HEK293 (cell line): ENCODE measurements at regions not wholly inside any gene's neighbourhood (a gene's known extent, or its start where the extent isn't known, plus 50 kb on each side); places are given as distances from the start of the nearest gene placed in this dataset.

Source experiments
- FEZF1 ChIP-seq: fragments of 450-650 bp; formaldehyde crosslinking; IDR thresholded peaks from 2 replicates; pipeline ENCODE4 v1.5.1; 2016; ENCODE audit warnings: missing biosample characterization, missing genetic modification characterization
- HOXD13 ChIP-seq: sonication (generic); formaldehyde crosslinking; IDR thresholded peaks from 2 replicates; pipeline ENCODE4 v1.8.0; 2022; ENCODE audit warnings: missing genetic modification reagents, borderline replicate concordance
- OSR2 ChIP-seq: fragments of 450-650 bp; formaldehyde crosslinking; IDR thresholded peaks from 2 replicates; pipeline ENCODE4 v1.5.1; 2016; ENCODE audit warnings: missing biosample characterization, missing genetic modification characterization
- REPIN1 ChIP-seq: fragments of 450-650 bp; formaldehyde crosslinking; IDR thresholded peaks from 2 replicates; pipeline ENCODE4 v1.5.1; 2017; ENCODE audit warnings: missing biosample characterization, missing genetic modification characterization, low read depth
- TRIM28 ChIP-seq: IDR thresholded peaks from 2 replicates; pipeline ENCODE4 v1.6.1; 2011; ENCODE audit warnings: low read length, control low read depth, borderline replicate concordance
- ZBTB20 ChIP-seq: fragments of 450-650 bp; formaldehyde crosslinking; IDR thresholded peaks from 2 replicates; pipeline ENCODE4 v1.5.1; 2016; ENCODE audit warnings: missing biosample characterization, missing genetic modification characterization
- ZEB2 ChIP-seq: fragments of 450-650 bp; formaldehyde crosslinking; IDR thresholded peaks from 2 replicates; pipeline ENCODE4 v1.5.1; 2016; ENCODE audit warnings: missing biosample characterization, missing genetic modification characterization
- ZFP41 ChIP-seq: fragments of 450-650 bp; formaldehyde crosslinking; IDR thresholded peaks from 2 replicates; pipeline ENCODE4 v1.5.1; 2016; ENCODE audit warnings: missing biosample characterization, missing genetic modification characterization, borderline replicate concordance
- ZNF133 ChIP-seq: fragments of 450-650 bp; formaldehyde crosslinking; IDR thresholded peaks from 2 replicates; pipeline ENCODE4 v1.5.1; 2016; ENCODE audit warnings: missing biosample characterization, missing genetic modification characterization
- ZNF211 ChIP-seq: fragments of 450-650 bp; formaldehyde crosslinking; IDR thresholded peaks from 2 replicates; pipeline ENCODE4 v1.5.1; 2016; ENCODE audit warnings: low read depth, missing biosample characterization, missing genetic modification characterization
- ZNF521 ChIP-seq: fragments of 450-650 bp; formaldehyde crosslinking; IDR thresholded peaks from 2 replicates; pipeline ENCODE4 v1.5.1; 2017; ENCODE audit warnings: missing biosample characterization, mild to moderate bottlenecking, missing genetic modification characterization
- ZNF629 ChIP-seq: fragments of 450-650 bp; formaldehyde crosslinking; IDR thresholded peaks from 2 replicates; pipeline ENCODE4 v1.5.1; 2017; ENCODE audit warnings: missing biosample characterization, missing genetic modification characterization
- ZNF660 ChIP-seq: fragments of 450-650 bp; IDR thresholded peaks from 2 replicates; pipeline ENCODE4 v1.5.1; 2018; ENCODE audit warnings: missing biosample characterization, mild to moderate bottlenecking, missing genetic modification characterization
- ZNF664 ChIP-seq: fragments of 450-650 bp; formaldehyde crosslinking; IDR thresholded peaks from 2 replicates; pipeline ENCODE4 v1.5.1; 2016; ENCODE audit warnings: missing biosample characterization, missing genetic modification characterization
- TF ChIP-seq, protein P1 (sequence below): fragments of 450-650 bp; IDR thresholded peaks from 2 replicates; pipeline ENCODE4 v1.5.1; 2018; ENCODE audit warnings: missing biosample characterization, mild to moderate bottlenecking, missing genetic modification characterization
- TF ChIP-seq, protein P2 (sequence below): fragments of 450-650 bp; IDR thresholded peaks from 2 replicates; pipeline ENCODE4 v1.5.1; 2018; ENCODE audit warnings: missing biosample characterization, missing genetic modification characterization
- TF ChIP-seq, protein P3 (sequence below): fragments of 450-650 bp; formaldehyde crosslinking; conservative IDR thresholded peaks from 2 replicates; pipeline ENCODE4 v1.5.1; 2016; ENCODE audit warnings: low read depth, missing biosample characterization, missing genetic modification characterization
- TF ChIP-seq, protein P4 (sequence below): fragments of 450-650 bp; formaldehyde crosslinking; IDR thresholded peaks from 2 replicates; pipeline ENCODE4 v1.5.1; 2016; ENCODE audit warnings: missing biosample characterization, missing genetic modification characterization
- TF ChIP-seq, protein P5 (sequence below): fragments of 450-650 bp; formaldehyde crosslinking; IDR thresholded peaks from 2 replicates; pipeline ENCODE4 v1.5.1; 2017; ENCODE audit warnings: missing biosample characterization, missing genetic modification characterization
- TF ChIP-seq, protein P6 (sequence below): sonication (generic); formaldehyde crosslinking; IDR thresholded peaks from 2 replicates; pipeline ENCODE4 v1.8.1; 2022; ENCODE audit warnings: mild to moderate bottlenecking, moderate library complexity, missing genetic modification reagents
- TF ChIP-seq, protein P7 (sequence below): fragments of 450-650 bp; formaldehyde crosslinking; IDR thresholded peaks from 2 replicates; pipeline ENCODE4 v1.5.1; 2016; ENCODE audit warnings: missing biosample characterization, missing genetic modification characterization
- TF ChIP-seq, protein P8 (sequence below): fragments of 450-650 bp; formaldehyde crosslinking; IDR thresholded peaks from 2 replicates; pipeline ENCODE4 v1.5.1; 2016; ENCODE audit warnings: missing biosample characterization, missing genetic modification characterization

DNA sequence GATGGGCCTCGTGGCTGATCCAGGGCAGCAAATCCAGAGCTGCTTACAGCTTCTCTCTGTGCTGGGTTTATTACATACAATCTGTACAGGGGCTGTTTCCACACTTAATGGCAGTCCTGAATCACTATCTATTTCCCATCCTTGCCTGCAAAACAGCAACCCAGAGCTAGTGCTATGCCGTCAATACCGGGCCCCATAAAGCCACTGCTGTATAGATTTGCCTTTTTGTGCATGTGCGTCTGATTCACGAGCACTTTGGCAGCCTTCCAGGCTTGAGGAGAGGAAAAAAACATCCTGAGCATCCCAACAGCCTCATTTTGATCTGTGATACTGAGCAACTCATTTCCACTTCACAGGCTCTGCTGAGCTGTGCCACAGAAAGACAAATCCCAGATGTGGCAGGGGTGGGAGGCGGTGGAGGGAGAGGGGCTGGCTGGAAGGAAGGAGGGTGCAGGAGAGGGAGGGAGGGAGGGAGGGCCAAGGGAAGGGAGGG, 65.2 kb upstream of the TARBP1 start (continued):
- no peak for TF ChIP-seq ZNF664 (tag by site-specific recombination)
- no peak for TF ChIP-seq ZFP41 (tag by site-specific recombination)
- no peak; the same call in 1 of the 2 replicates for TF ChIP-seq ZEB2 (tag by site-specific recombination)
- TF ChIP-seq ZNF521 (tag by site-specific recombination): no peak
- TF ChIP-seq ZNF133: no peak
- TF ChIP-seq, protein P1, sequence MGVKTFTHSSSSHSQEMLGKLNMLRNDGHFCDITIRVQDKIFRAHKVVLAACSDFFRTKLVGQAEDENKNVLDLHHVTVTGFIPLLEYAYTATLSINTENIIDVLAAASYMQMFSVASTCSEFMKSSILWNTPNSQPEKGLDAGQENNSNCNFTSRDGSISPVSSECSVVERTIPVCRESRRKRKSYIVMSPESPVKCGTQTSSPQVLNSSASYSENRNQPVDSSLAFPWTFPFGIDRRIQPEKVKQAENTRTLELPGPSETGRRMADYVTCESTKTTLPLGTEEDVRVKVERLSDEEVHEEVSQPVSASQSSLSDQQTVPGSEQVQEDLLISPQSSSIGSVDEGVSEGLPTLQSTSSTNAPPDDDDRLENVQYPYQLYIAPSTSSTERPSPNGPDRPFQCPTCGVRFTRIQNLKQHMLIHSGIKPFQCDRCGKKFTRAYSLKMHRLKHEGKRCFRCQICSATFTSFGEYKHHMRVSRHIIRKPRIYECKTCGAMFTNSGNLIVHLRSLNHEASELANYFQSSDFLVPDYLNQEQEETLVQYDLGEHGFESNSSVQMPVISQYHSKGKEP: peak; percentile 80
- TF ChIP-seq, protein P2, sequence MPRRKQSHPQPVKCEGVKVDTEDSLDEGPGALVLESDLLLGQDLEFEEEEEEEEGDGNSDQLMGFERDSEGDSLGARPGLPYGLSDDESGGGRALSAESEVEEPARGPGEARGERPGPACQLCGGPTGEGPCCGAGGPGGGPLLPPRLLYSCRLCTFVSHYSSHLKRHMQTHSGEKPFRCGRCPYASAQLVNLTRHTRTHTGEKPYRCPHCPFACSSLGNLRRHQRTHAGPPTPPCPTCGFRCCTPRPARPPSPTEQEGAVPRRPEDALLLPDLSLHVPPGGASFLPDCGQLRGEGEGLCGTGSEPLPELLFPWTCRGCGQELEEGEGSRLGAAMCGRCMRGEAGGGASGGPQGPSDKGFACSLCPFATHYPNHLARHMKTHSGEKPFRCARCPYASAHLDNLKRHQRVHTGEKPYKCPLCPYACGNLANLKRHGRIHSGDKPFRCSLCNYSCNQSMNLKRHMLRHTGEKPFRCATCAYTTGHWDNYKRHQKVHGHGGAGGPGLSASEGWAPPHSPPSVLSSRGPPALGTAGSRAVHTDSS (tag by site-specific recombination): no peak
- TF ChIP-seq REPIN1 (tag by site-specific recombination): no peak
- peak; percentile 90 for TF ChIP-seq ZBTB20 (tag by site-specific recombination)
- TF ChIP-seq, protein P3, sequence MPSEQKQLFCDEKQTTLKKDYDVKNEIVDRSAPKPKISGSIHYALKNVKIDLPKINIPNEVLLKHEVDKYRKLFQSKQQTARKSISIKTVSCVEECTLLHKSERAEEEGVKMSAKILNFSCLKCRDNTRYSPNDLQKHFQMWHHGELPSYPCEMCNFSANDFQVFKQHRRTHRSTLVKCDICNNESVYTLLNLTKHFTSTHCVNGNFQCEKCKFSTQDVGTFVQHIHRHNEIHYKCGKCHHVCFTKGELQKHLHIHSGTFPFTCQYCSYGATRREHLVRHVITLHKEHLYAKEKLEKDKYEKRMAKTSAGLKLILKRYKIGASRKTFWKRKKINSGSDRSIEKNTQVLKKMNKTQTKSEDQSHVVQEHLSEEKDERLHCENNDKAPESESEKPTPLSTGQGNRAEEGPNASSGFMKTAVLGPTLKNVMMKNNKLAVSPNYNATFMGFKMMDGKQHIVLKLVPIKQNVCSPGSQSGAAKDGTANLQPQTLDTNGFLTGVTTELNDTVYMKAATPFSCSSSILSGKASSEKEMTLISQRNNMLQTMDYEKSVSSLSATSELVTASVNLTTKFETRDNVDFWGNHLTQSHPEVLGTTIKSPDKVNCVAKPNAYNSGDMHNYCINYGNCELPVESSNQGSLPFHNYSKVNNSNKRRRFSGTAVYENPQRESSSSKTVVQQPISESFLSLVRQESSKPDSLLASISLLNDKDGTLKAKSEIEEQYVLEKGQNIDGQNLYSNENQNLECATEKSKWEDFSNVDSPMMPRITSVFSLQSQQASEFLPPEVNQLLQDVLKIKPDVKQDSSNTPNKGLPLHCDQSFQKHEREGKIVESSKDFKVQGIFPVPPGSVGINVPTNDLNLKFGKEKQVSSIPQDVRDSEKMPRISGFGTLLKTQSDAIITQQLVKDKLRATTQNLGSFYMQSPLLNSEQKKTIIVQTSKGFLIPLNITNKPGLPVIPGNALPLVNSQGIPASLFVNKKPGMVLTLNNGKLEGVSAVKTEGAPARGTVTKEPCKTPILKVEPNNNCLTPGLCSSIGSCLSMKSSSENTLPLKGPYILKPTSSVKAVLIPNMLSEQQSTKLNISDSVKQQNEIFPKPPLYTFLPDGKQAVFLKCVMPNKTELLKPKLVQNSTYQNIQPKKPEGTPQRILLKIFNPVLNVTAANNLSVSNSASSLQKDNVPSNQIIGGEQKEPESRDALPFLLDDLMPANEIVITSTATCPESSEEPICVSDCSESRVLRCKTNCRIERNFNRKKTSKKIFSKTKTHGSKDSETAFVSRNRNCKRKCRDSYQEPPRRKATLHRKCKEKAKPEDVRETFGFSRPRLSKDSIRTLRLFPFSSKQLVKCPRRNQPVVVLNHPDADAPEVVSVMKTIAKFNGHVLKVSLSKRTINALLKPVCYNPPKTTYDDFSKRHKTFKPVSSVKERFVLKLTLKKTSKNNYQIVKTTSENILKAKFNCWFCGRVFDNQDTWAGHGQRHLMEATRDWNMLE (tag by site-specific recombination): 0 out of 2 replicates have a peak, but pooled peaks have one; percentile 19
- TF ChIP-seq, protein P4, sequence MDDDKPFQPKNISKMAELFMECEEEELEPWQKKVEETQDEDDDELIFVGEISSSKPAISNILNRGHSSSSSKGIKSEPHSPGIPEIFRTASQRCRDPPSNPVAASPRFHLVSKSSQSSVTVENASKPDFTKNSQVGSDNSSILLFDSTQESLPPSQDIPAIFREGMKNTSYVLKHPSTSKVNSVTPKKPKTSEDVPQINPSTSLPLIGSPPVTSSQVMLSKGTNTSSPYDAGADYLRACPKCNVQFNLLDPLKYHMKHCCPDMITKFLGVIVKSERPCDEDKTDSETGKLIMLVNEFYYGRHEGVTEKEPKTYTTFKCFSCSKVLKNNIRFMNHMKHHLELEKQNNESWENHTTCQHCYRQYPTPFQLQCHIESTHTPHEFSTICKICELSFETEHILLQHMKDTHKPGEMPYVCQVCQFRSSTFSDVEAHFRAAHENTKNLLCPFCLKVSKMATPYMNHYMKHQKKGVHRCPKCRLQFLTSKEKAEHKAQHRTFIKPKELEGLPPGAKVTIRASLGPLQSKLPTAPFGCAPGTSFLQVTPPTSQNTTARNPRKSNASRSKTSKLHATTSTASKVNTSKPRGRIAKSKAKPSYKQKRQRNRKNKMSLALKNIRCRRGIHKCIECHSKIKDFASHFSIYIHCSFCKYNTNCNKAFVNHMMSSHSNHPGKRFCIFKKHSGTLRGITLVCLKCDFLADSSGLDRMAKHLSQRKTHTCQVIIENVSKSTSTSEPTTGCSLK (tag by site-specific recombination): no peak
- TF ChIP-seq OSR2 (tag by site-specific recombination): no peak
- TF ChIP-seq FEZF1 (tag by site-specific recombination): peak; percentile 100
- peak; percentile 94; the same call in 1 of the 2 replicates for TF ChIP-seq ZNF629 (tag by site-specific recombination)
- no peak for TF ChIP-seq ZNF211 (tag by site-specific recombination)
- TF ChIP-seq, protein P5, sequence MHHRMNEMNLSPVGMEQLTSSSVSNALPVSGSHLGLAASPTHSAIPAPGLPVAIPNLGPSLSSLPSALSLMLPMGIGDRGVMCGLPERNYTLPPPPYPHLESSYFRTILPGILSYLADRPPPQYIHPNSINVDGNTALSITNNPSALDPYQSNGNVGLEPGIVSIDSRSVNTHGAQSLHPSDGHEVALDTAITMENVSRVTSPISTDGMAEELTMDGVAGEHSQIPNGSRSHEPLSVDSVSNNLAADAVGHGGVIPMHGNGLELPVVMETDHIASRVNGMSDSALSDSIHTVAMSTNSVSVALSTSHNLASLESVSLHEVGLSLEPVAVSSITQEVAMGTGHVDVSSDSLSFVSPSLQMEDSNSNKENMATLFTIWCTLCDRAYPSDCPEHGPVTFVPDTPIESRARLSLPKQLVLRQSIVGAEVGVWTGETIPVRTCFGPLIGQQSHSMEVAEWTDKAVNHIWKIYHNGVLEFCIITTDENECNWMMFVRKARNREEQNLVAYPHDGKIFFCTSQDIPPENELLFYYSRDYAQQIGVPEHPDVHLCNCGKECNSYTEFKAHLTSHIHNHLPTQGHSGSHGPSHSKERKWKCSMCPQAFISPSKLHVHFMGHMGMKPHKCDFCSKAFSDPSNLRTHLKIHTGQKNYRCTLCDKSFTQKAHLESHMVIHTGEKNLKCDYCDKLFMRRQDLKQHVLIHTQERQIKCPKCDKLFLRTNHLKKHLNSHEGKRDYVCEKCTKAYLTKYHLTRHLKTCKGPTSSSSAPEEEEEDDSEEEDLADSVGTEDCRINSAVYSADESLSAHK (tag by site-specific recombination): no peak
- TF ChIP-seq, protein P6, sequence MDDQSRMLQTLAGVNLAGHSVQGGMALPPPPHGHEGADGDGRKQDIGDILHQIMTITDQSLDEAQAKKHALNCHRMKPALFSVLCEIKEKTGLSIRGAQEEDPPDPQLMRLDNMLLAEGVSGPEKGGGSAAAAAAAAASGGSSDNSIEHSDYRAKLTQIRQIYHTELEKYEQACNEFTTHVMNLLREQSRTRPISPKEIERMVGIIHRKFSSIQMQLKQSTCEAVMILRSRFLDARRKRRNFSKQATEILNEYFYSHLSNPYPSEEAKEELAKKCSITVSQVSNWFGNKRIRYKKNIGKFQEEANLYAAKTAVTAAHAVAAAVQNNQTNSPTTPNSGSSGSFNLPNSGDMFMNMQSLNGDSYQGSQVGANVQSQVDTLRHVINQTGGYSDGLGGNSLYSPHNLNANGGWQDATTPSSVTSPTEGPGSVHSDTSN (CRISPR knock-in tag): no peak
- TF ChIP-seq, protein P7, sequence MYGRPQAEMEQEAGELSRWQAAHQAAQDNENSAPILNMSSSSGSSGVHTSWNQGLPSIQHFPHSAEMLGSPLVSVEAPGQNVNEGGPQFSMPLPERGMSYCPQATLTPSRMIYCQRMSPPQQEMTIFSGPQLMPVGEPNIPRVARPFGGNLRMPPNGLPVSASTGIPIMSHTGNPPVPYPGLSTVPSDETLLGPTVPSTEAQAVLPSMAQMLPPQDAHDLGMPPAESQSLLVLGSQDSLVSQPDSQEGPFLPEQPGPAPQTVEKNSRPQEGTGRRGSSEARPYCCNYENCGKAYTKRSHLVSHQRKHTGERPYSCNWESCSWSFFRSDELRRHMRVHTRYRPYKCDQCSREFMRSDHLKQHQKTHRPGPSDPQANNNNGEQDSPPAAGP (tag by site-specific recombination): no peak
- TF ChIP-seq TRIM28: 0 out of 2 replicates have a peak, but pooled peaks have one; percentile 8
- no peak for TF ChIP-seq HOXD13
- TF ChIP-seq, protein P8, sequence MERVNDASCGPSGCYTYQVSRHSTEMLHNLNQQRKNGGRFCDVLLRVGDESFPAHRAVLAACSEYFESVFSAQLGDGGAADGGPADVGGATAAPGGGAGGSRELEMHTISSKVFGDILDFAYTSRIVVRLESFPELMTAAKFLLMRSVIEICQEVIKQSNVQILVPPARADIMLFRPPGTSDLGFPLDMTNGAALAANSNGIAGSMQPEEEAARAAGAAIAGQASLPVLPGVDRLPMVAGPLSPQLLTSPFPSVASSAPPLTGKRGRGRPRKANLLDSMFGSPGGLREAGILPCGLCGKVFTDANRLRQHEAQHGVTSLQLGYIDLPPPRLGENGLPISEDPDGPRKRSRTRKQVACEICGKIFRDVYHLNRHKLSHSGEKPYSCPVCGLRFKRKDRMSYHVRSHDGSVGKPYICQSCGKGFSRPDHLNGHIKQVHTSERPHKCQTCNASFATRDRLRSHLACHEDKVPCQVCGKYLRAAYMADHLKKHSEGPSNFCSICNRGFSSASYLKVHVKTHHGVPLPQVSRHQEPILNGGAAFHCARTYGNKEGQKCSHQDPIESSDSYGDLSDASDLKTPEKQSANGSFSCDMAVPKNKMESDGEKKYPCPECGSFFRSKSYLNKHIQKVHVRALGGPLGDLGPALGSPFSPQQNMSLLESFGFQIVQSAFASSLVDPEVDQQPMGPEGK: no peak; the same call in 1 of the 2 replicates
- TF ChIP-seq ZNF660 (tag by site-specific recombination): peak; percentile 88
